IMR-90 (cell line): ENCODE measurements at regions not wholly inside any gene's neighbourhood (a gene's known extent, or its start where the extent isn't known, plus 50 kb on each side); places are given as distances from the start of the nearest gene placed in this dataset.

Source experiments
- ATAC-seq: fragments of 200-7000 bp; cut with Tn5 transposase; 2 replicates; pipeline ENCODE4 v1.9.1; 2020; ENCODE audit warnings: low read depth, mild to moderate bottlenecking, moderate library complexity
- BruUV-seq: library from RNA; stranded (reverse); fragments of 400-500 nt; replicated peaks from 2 replicates; lab custom pipeline; 2021; lab: Mats Ljungman, UMichigan
- CTCF ChIA-PET: fragments of 300-600 bp; formaldehyde crosslinking; extraction: SDS; loops from one replicate; lab custom pipeline; 2021; ENCODE audit warnings: antibody characterized with exemption; lab: Yijun Ruan, JAX
- POLR2A ChIA-PET: fragments of 300-600 bp; sonication (Branson Sonifier 250); formaldehyde crosslinking; loops from one replicate; lab custom pipeline; 2022; ENCODE audit warnings: antibody characterized with exemption; ENCODE audit not compliant: unreplicated experiment; lab: Charles Lee
- DNase-seq: peaks from one replicate; pipeline ENCODE4 v3.0.0; 2013
- H2AFZ ChIP-seq: replicated peaks from 2 replicates; pipeline ENCODE3; 2013; ENCODE audit warnings: low read length, mild to moderate bottlenecking; ENCODE audit not compliant: poor library complexity
- H2AK5ac ChIP-seq: 2 replicates; pipeline ENCODE4 v1.6.1; 2013; ENCODE audit warnings: low read depth, low read length, inconsistent platforms
- H2AK9ac ChIP-seq: replicated peaks from 2 replicates; pipeline ENCODE3; 2013; ENCODE audit warnings: mild to moderate bottlenecking, low read depth, low read length, moderate library complexity; ENCODE audit not compliant: poor library complexity
- H2BK120ac ChIP-seq: 2 replicates; pipeline ENCODE4 v1.6.1; 2013; ENCODE audit warnings: low read depth, low read length, inconsistent platforms
- H2BK15ac ChIP-seq: 3 replicates; pipeline ENCODE4 v1.6.1; 2013; ENCODE audit warnings: low read depth, low read length, inconsistent platforms
- H2BK20ac ChIP-seq: 2 replicates; pipeline ENCODE4 v1.6.1; 2013; ENCODE audit warnings: low read depth, mild to moderate bottlenecking, inconsistent platforms, low read length, moderate library complexity
- H2BK5ac ChIP-seq: 2 replicates; pipeline ENCODE4 v1.6.1; 2013; ENCODE audit warnings: mild to moderate bottlenecking, low read depth, low read length, inconsistent platforms; ENCODE audit not compliant: poor library complexity, severe bottlenecking
- H3K14ac ChIP-seq: replicated peaks from 2 replicates; pipeline ENCODE4 v1.6.1; 2013; ENCODE audit warnings: low read depth, low read length, inconsistent platforms
- H3K18ac ChIP-seq: 2 replicates; pipeline ENCODE4 v1.6.1; 2013; ENCODE audit warnings: low read depth, low read length, control low read depth
- H3K23ac ChIP-seq: 2 replicates; pipeline ENCODE4 v1.6.1; 2013; ENCODE audit warnings: low read depth, low read length, inconsistent platforms
- H3K27ac ChIP-seq: 2 replicates; pipeline ENCODE4 v1.5.1; 2013; ENCODE audit warnings: mild to moderate bottlenecking, control low read depth, low read length; ENCODE audit not compliant: insufficient read depth
- H3K27me3 ChIP-seq: 2 replicates; pipeline ENCODE4 v1.6.1; 2013; ENCODE audit warnings: low read length; ENCODE audit not compliant: control insufficient read depth, insufficient read depth
- H3K36me3 ChIP-seq: 2 replicates; pipeline ENCODE4 v1.6.1; 2013; ENCODE audit warnings: low read length, mixed read lengths; ENCODE audit not compliant: control insufficient read depth, insufficient read depth
- H3K4ac ChIP-seq: 2 replicates; pipeline ENCODE4 v1.6.1; 2013; ENCODE audit warnings: low read depth, low read length, inconsistent platforms
- H3K4me1 ChIP-seq: 2 replicates; pipeline ENCODE4 v1.6.1; 2013; ENCODE audit warnings: low read length, mixed read lengths; ENCODE audit not compliant: control insufficient read depth, insufficient read depth
- H3K4me2 ChIP-seq: 2 replicates; pipeline ENCODE4 v1.6.1; 2013; ENCODE audit warnings: low read depth, mild to moderate bottlenecking, control low read depth, low read length, moderate library complexity
- H3K4me3 ChIP-seq: 2 replicates; pipeline ENCODE4 v1.5.1; 2013; ENCODE audit warnings: low read depth, mild to moderate bottlenecking, control low read depth, low read length, moderate library complexity; ENCODE audit not compliant: insufficient read depth
- H3K56ac ChIP-seq: 2 replicates; pipeline ENCODE4 v1.6.1; 2013; ENCODE audit warnings: low read length, inconsistent platforms; ENCODE audit not compliant: insufficient read depth; ENCODE audit errors: extremely low read depth
- H3K79me1 ChIP-seq, 2 experiments: 2 replicates each; pipeline ENCODE4 v1.6.1; 2013; ENCODE audit warnings: low read length in 2 of 2, inconsistent platforms in 1 of 2, low read depth in 1 of 2
- H3K9ac ChIP-seq: 2 replicates; pipeline ENCODE4 v1.6.1; 2013; ENCODE audit warnings: low read depth, low read length, control low read depth
- H3K9me1 ChIP-seq: 2 replicates; pipeline ENCODE4 v1.6.1; 2013; ENCODE audit warnings: low read length, inconsistent platforms; ENCODE audit not compliant: insufficient read depth
- H3K9me3 ChIP-seq: 2 replicates; pipeline ENCODE4 v1.6.1; 2013; ENCODE audit warnings: low read length; ENCODE audit not compliant: control insufficient read depth, insufficient read depth
- H4K20me1 ChIP-seq: 2 replicates; pipeline ENCODE4 v1.6.1; 2013; ENCODE audit warnings: low read length, inconsistent platforms; ENCODE audit not compliant: insufficient read depth
- H4K5ac ChIP-seq: 2 replicates; pipeline ENCODE4 v1.6.1; 2013; ENCODE audit warnings: mild to moderate bottlenecking, low read depth, low read length, control low read depth
- H4K8ac ChIP-seq, 2 experiments: 2 replicates each; pipeline ENCODE4 v1.6.1; 2013; ENCODE audit warnings: low read depth in 2 of 2, low read length in 2 of 2, control low read depth in 1 of 2, inconsistent platforms in 1 of 2
- H4K91ac ChIP-seq: 2 replicates; pipeline ENCODE4 v1.6.1; 2013; ENCODE audit warnings: low read depth, low read length, inconsistent platforms; ENCODE audit not compliant: insufficient read depth
- BHLHE40 ChIP-seq: fragments of 150-350 bp; IDR thresholded peaks from 2 replicates; pipeline ENCODE4 v1.6.1; 2016; ENCODE audit warnings: mild to moderate bottlenecking, low read depth, low read length
- CHD1 ChIP-seq: IDR thresholded peaks from 2 replicates; pipeline ENCODE4 v1.6.1; 2012; ENCODE audit warnings: low read depth, low read length, improper control_type of control experiment
- MAFK ChIP-seq: IDR thresholded peaks from 2 replicates; pipeline ENCODE4 v1.6.1; 2012; ENCODE audit warnings: low read depth, low read length, improper control_type of control experiment
- MAZ ChIP-seq: IDR thresholded peaks from 2 replicates; pipeline ENCODE4 v1.6.1; 2012; ENCODE audit warnings: low read depth, mild to moderate bottlenecking, low read length, improper control_type of control experiment, moderate library complexity, borderline replicate concordance
- MXI1 ChIP-seq: IDR thresholded peaks from 2 replicates; pipeline ENCODE4 v1.6.1; 2012; ENCODE audit warnings: low read depth, mild to moderate bottlenecking, low read length, moderate library complexity, borderline replicate concordance
- POLR2A ChIP-seq: IDR thresholded peaks from 2 replicates; pipeline ENCODE4 v1.6.1; 2012; ENCODE audit warnings: mild to moderate bottlenecking, low read depth, low read length
- RAD21 ChIP-seq: IDR thresholded peaks from 2 replicates; pipeline ENCODE4 v1.6.1; 2012; ENCODE audit warnings: low read length, improper control_type of control experiment
- RFX5 ChIP-seq: IDR thresholded peaks from 2 replicates; pipeline ENCODE4 v1.8.0; 2012; ENCODE audit warnings: low read depth, mild to moderate bottlenecking, low read length, moderate library complexity
- SMC3 ChIP-seq: fragments of 150-350 bp; IDR thresholded peaks from 2 replicates; pipeline ENCODE4 v1.6.1; 2016; ENCODE audit warnings: low read depth, mild to moderate bottlenecking, antibody characterized with exemption, low read length, moderate library complexity
- WGBS, 2 experiments: methylation state at CpG; one replicate each; pipeline versions ENCODE4 v1.1.5 to v1.1.7; 2013; ENCODE audit warnings: missing lambda C conversion rate in 2 of 2; ENCODE audit not compliant: insufficient read length in 1 of 2; ENCODE audit errors: extremely low coverage in 2 of 2; 5-methylcytosine and 5-hydroxymethylcytosine counted together
- dilution Hi-C: fragments of 300-500 bp; cut with HindIII; formaldehyde crosslinking; loops from one replicate; pipeline ENCODE4 v1.14.3; 2018; ENCODE audit warnings: low sequenced_read_pairs; ENCODE audit not compliant: unreplicated experiment
- in situ Hi-C: fragments of 300-500 bp; cut with MboI; formaldehyde crosslinking; loops from 3 replicates; pipeline ENCODE4 v1.14.3; 2019; ENCODE audit warnings: low sequenced_read_pairs, inconsistent platforms, mixed read lengths
- intact Hi-C: fragments of 100-400 bp; cut with micrococcal nuclease; formaldehyde crosslinking; loops from 2 replicates; pipeline ENCODE4 v1.10.0; 2022
- TF ChIP-seq, protein P1 (sequence below): fragments of 150-350 bp; IDR thresholded peaks from 2 replicates; pipeline ENCODE4 v1.6.1; 2017; ENCODE audit warnings: mild to moderate bottlenecking, antibody characterized with exemption, low read length, low read depth
- TF ChIP-seq, protein P2 (sequence below): conservative IDR thresholded peaks from 2 replicates; pipeline ENCODE4 v1.5.1; 2012; ENCODE audit warnings: mild to moderate bottlenecking, low read depth, low read length, improper control_type of control experiment

DNA sequence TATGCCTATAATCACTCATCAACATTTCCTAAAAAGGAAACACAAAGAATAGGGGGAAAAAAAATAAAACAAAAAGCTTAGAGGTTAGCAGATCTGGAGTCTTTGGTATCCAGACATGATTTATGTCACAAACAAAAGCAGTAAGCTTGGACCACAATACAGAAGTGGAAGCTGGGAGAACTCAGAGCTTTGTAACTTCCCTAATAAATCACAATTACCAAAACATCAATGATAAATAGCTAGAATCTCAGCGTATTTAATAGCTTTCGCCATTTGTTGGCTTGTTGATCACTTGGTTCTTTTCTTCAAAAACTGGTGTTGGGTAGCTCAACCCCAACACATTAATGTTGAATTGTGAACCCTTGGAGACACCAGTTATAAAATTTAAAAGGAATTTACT, 392.5 kb downstream of the IRS1 start:
- Histone ChIP-seq H3K4ac (no peak overlapping the region), H2AK9ac (no peak overlapping the region), H2BK15ac (peak overlapping the region; percentile 26; the same call in 1 of the 3 replicates), H3K27me3 (no peaks in the 10 kb centered on the region), H2BK20ac (no peak overlapping the region), H3K9me1 (no peaks in the 10 kb centered on the region), H3K36me3 (no peaks in the 10 kb centered on the region), H3K27ac (no peak overlapping the region), H3K4me2 (no peak overlapping the region), H3K18ac (no peak overlapping the region), H3K9ac (no peak overlapping the region), H3K4me1 (no peaks in the 10 kb centered on the region; the same call in 1 of the 2 replicates), H4K20me1 (no peaks in the 10 kb centered on the region), H3K9me3 (no peaks in the 10 kb centered on the region), H4K5ac (no peak overlapping the region), H3K4me3 (no peak overlapping the region), H2AK5ac (no peak overlapping the region), H3K23ac (no peak overlapping the region), H3K79me1 (no peaks in the 10 kb centered on the region), H2BK120ac (peak overlapping the region; percentile 25; the same call in 1 of the 2 replicates), H4K8ac (no peak overlapping the region; a peak in 1 of 4 replicates), H3K56ac (no peak overlapping the region), H3K14ac (no peak overlapping the region), H2BK5ac (no peak overlapping the region), H2AFZ (no peak overlapping the region), H4K91ac (no peak overlapping the region)
- in situ Hi-C loops, result no loop called here
- no TSS peak for BruUV-seq
- CTCF ChIA-PET, result no interaction called here
- WGBS, 2 experiments, result no CpG with 5 or more reads among the region's 2 CpGs
- POLR2A ChIA-PET, result no interaction called here
- intact Hi-C loops, result loop anchor here (5.0 kb wide), 1 partner anchor 55 kb away; no protein-coding TSS in a partner anchor
- ATAC-seq, result 0 out of 2 replicates have a peak, but pooled peaks have one; percentile 37
- TF ChIP-seq, protein P1, sequence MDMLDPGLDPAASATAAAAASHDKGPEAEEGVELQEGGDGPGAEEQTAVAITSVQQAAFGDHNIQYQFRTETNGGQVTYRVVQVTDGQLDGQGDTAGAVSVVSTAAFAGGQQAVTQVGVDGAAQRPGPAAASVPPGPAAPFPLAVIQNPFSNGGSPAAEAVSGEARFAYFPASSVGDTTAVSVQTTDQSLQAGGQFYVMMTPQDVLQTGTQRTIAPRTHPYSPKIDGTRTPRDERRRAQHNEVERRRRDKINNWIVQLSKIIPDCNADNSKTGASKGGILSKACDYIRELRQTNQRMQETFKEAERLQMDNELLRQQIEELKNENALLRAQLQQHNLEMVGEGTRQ, result no peak
- TF ChIP-seq RFX5 (no peak), MAZ (no peak), MXI1 (no peak), BHLHE40 (no peak), SMC3 (no peak), MAFK (no peak), CHD1 (no peak), POLR2A (no peak), RAD21 (no peak)
- TF ChIP-seq, protein P2, sequence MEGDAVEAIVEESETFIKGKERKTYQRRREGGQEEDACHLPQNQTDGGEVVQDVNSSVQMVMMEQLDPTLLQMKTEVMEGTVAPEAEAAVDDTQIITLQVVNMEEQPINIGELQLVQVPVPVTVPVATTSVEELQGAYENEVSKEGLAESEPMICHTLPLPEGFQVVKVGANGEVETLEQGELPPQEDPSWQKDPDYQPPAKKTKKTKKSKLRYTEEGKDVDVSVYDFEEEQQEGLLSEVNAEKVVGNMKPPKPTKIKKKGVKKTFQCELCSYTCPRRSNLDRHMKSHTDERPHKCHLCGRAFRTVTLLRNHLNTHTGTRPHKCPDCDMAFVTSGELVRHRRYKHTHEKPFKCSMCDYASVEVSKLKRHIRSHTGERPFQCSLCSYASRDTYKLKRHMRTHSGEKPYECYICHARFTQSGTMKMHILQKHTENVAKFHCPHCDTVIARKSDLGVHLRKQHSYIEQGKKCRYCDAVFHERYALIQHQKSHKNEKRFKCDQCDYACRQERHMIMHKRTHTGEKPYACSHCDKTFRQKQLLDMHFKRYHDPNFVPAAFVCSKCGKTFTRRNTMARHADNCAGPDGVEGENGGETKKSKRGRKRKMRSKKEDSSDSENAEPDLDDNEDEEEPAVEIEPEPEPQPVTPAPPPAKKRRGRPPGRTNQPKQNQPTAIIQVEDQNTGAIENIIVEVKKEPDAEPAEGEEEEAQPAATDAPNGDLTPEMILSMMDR, result no peak
- dilution Hi-C loops, result no loop called here
- DNase-seq, result no peak
